C4-2B (cell line): ENCODE measurements at regions not wholly inside any gene's neighbourhood (a gene's known extent, or its start where the extent isn't known, plus 50 kb on each side); places are given as distances from the start of the nearest gene placed in this dataset.

Source experiments
- H3K27ac ChIP-seq: fragments of 450-650 bp; 2 replicates; pipeline ENCODE4 v1.5.1; 2017
- CTCF ChIP-seq: fragments of 450-650 bp; conservative IDR thresholded peaks from 2 replicates; pipeline ENCODE4 v1.5.1; 2017; ENCODE audit warnings: mild to moderate bottlenecking
- ZFX ChIP-seq: fragments of 450-650 bp; IDR thresholded peaks from 2 replicates; pipeline ENCODE4 v1.6.1; 2017

GRCh38 chr7:115449689-115450088, 527.8 kb downstream of the MDFIC start:
- no peak overlapping the region for H3K27ac ChIP-seq
- TF ChIP-seq ZFX: no peak
- TF ChIP-seq CTCF: no peak

GRCh38 chr7:115447495-115447894, 525.6 kb downstream of the MDFIC start:
- no peak overlapping the region for H3K27ac ChIP-seq
- TF ChIP-seq ZFX: no peak

GRCh38 chr7:115441033-115441432, 519.1 kb downstream of the MDFIC start:
- no peak overlapping the region for H3K27ac ChIP-seq
- TF ChIP-seq ZFX (no peak), CTCF (no peak)

GRCh38 chr7:115435178-115435577, 513.3 kb downstream of the MDFIC start:
- no peak overlapping the region for H3K27ac ChIP-seq
- TF ChIP-seq CTCF (no peak), ZFX (no peak)

- TF ChIP-seq ZFX (no peak), CTCF (no peak)
- H3K27ac ChIP-seq: no peak overlapping the region
These were observed 508.0 kb downstream of the MDFIC start for GRCh38 chr7:115429918-115430317.

GRCh38 chr7:115417662-115418061, 495.8 kb downstream of the MDFIC start:
- no peak for TF ChIP-seq ZFX
- no peak for TF ChIP-seq CTCF

GRCh38 chr7:115410972-115411686, 489.2 kb downstream of the MDFIC start:
- no peak for TF ChIP-seq ZFX
- TF ChIP-seq CTCF: no peak
- H3K27ac ChIP-seq: no peak overlapping the region

More at GRCh38 chr7:115417662-115418061, 495.8 kb downstream of the MDFIC start:
- no peak overlapping the region for H3K27ac ChIP-seq

GRCh38 chr7:115410434-115410820, 488.5 kb downstream of the MDFIC start:
- TF ChIP-seq CTCF (no peak), ZFX (no peak)
- H3K27ac ChIP-seq: no peak overlapping the region
